Liver (tissue), 9 donors: ENCODE measurements at regions not wholly inside any gene's neighbourhood (a gene's known extent, or its start where the extent isn't known, plus 50 kb on each side); places are given as distances from the start of the nearest gene placed in this dataset. TPM values are rescaled to one million over a fixed set of nuclear protein-coding genes. Genes with fewer than 3 reads are reported as not detected.

Experiments used
- DNase-seq: peaks from one replicate; pipeline ENCODE4 v3.0.0-alpha.2; 2017; ENCODE audit warnings: low spot score
- H3K27ac ChIP-seq, 2 donors: one replicate each; pipeline ENCODE4 v1.7.0; 2013; ENCODE audit warnings: inconsistent platforms in 2 of 2, low read length in 2 of 2, control low read depth in 1 of 2, low read depth in 1 of 2, mild to moderate bottlenecking in 1 of 2
- H3K27me3 ChIP-seq, 4 donors: one replicate each; pipeline versions ENCODE4 v1.6.1 to v1.7.0; 2013; ENCODE audit warnings: low read length in 3 of 4, inconsistent platforms in 1 of 4, mild to moderate bottlenecking in 1 of 4, moderate library complexity in 1 of 4; ENCODE audit not compliant: control insufficient read depth in 4 of 4, insufficient read depth in 4 of 4
- H3K36me3 ChIP-seq, 4 donors: one replicate each; pipeline versions ENCODE4 v1.6.1 to v1.7.0; 2013; ENCODE audit warnings: low read length in 3 of 4, mild to moderate bottlenecking in 3 of 4, low read depth in 1 of 4, moderate library complexity in 1 of 4; ENCODE audit not compliant: control insufficient read depth in 4 of 4, insufficient read depth in 3 of 4
- H3K4me1 ChIP-seq, 4 donors: one replicate each; pipeline versions ENCODE4 v1.6.1 to v1.7.0; 2013; ENCODE audit warnings: low read length in 3 of 4, mild to moderate bottlenecking in 3 of 4, moderate library complexity in 1 of 4; ENCODE audit not compliant: control insufficient read depth in 4 of 4, insufficient read depth in 4 of 4
- H3K4me3 ChIP-seq, 3 donors: one replicate each; pipeline versions ENCODE4 v1.6.1 to v1.7.0; 2013; ENCODE audit warnings: low read length in 3 of 3, control low read depth in 1 of 3, low read depth in 1 of 3, mild to moderate bottlenecking in 1 of 3
- H3K9ac ChIP-seq, 2 donors: one replicate each; pipeline ENCODE4 v1.7.0; 2013; ENCODE audit warnings: low read length in 2 of 2, mild to moderate bottlenecking in 2 of 2, moderate library complexity in 2 of 2, control low read depth in 1 of 2, low read depth in 1 of 2
- H3K9me3 ChIP-seq, 4 donors: one replicate each; pipeline versions ENCODE4 v1.6.1 to v1.7.0; 2013; ENCODE audit warnings: low read length in 3 of 4; ENCODE audit not compliant: control insufficient read depth in 4 of 4
- EGR1 ChIP-seq, 2 donors: IDR thresholded peaks; 2 replicates each; pipeline ENCODE4 v1.6.1; 2016 to 2018; ENCODE audit warnings: antibody characterized with exemption in 2 of 2, low read depth in 2 of 2
- FOXA1 ChIP-seq: IDR thresholded peaks from 2 replicates; pipeline ENCODE4 v1.6.1; 2016; ENCODE audit warnings: antibody characterized with exemption
- FOXA2 ChIP-seq: IDR thresholded peaks from 2 replicates; pipeline ENCODE4 v1.6.1; 2016; ENCODE audit warnings: antibody characterized with exemption
- GABPA ChIP-seq, 2 donors: IDR thresholded peaks in 1 of 2; conservative IDR thresholded peaks in 1 of 2; 2 replicates each; pipeline ENCODE4 v1.6.1; 2016; ENCODE audit warnings: antibody characterized with exemption in 2 of 2, mild to moderate bottlenecking in 1 of 2, moderate library complexity in 1 of 2
- HNF4A ChIP-seq, 2 donors: conservative IDR thresholded peaks; 2 replicates each; pipeline ENCODE4 v1.6.1; 2016; ENCODE audit warnings: antibody characterized with exemption in 2 of 2, mild to moderate bottlenecking in 2 of 2
- HNF4G ChIP-seq: IDR thresholded peaks from 2 replicates; pipeline ENCODE4 v1.6.1; 2016; ENCODE audit warnings: antibody characterized with exemption
- JUND ChIP-seq, 2 donors: IDR thresholded peaks; 2 replicates each; pipeline ENCODE4 v1.6.1; 2016; ENCODE audit warnings: antibody characterized with exemption in 2 of 2
- NR2F2 ChIP-seq: IDR thresholded peaks from 2 replicates; pipeline ENCODE4 v1.6.1; 2016; ENCODE audit warnings: antibody characterized with exemption
- RAD21 ChIP-seq, 2 donors: IDR thresholded peaks; 2 replicates each; pipeline ENCODE4 v1.6.1; 2016; ENCODE audit warnings: antibody characterized with exemption in 2 of 2, mild to moderate bottlenecking in 2 of 2
- RXRA ChIP-seq, 2 donors: IDR thresholded peaks; 2 replicates each; pipeline ENCODE4 v1.6.1; 2017 to 2018; ENCODE audit warnings: antibody characterized with exemption in 2 of 2, mild to moderate bottlenecking in 1 of 2
- SP1 ChIP-seq: IDR thresholded peaks from 2 replicates; pipeline ENCODE4 v1.6.1; 2018; ENCODE audit warnings: antibody characterized with exemption, mild to moderate bottlenecking
- YY1 ChIP-seq: IDR thresholded peaks from 2 replicates; pipeline ENCODE4 v1.6.1; 2016; ENCODE audit warnings: antibody characterized with exemption, mild to moderate bottlenecking
- WGBS: extraction: QIAGEN DNeasy Blood & Tissue Kit; methylation state at CpG from one replicate; pipeline ENCODE4 v1.1.7; 2013; 5-methylcytosine and 5-hydroxymethylcytosine counted together
- small RNA-seq: library from RNA; depleted of rRNA; stranded (forward); fragments of <200 nt; gene quantifications from one replicate; pipeline ENCODE3, GENCODE V24; 2014
- TF ChIP-seq, protein P1 (sequence below): IDR thresholded peaks from 2 replicates; pipeline ENCODE4 v1.6.1; 2016; ENCODE audit warnings: antibody characterized with exemption, mild to moderate bottlenecking
- TF ChIP-seq, protein P2 (sequence below): IDR thresholded peaks from 2 replicates; pipeline ENCODE4 v1.6.1; 2016; ENCODE audit warnings: antibody characterized with exemption
- TF ChIP-seq, protein P3 (sequence below): fragments of 150-350 bp; IDR thresholded peaks from 2 replicates; pipeline ENCODE4 v1.5.1; 2017; ENCODE audit warnings: improper control_type of control experiment, low read depth, low read length; ENCODE audit not compliant: missing input control
- donor health status: healthy.
- donor health status: healthy.
- donor health status: healthy.
- donor health status: healthy.
- donor health status: healthy.

DNA sequence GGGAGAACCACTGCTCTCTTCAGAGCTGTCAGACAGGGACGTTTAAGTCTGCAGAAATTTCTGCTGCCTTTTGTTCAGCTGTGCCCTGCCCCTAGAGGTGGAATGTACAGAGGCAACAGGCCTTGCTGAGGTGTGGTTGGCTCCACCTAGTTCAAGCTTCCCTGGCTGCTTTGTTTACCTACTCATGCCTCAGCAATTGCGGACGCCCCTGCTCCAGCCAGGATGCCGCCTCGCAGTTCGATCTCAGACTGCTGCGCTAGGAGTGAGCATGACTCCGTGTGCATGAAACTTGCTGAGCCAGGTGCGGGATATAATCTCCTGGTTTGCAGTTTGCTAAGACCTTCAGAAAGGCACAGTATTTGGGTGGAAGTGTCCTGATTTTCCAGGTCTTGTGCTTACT, 70.9 kb downstream of the MAGEB5 start:
- Histone ChIP-seq H3K9me3 (peaks cover 0 to 5% (median 0%) of the 10 kb centered on the region in 4 donors), H3K9ac (no peak overlapping the region), H3K36me3 (no peaks in the 10 kb centered on the region), H3K4me1 (no peaks in the 10 kb centered on the region), H3K27me3 (no peaks in the 10 kb centered on the region), H3K27ac (no peak overlapping the region), H3K4me3 (no peak overlapping the region)
- TF ChIP-seq FOXA2 (no peak), HNF4A (conservative IDR thresholded peaks at IDR 0.05) (no peak), NR2F2 (no peak), GABPA (IDR thresholded peaks at IDR 0.05 in 1 of 2, conservative IDR thresholded peaks at IDR 0.05 in 1 of 2) (no peak), FOXA1 (no peak), RXRA (IDR thresholded peaks at IDR 0.05) (no peak), HNF4G (no peak), JUND (IDR thresholded peaks at IDR 0.05) (no peak), YY1 (no peak), RAD21 (IDR thresholded peaks at IDR 0.05) (no peak), SP1 (no peak), EGR1 (IDR thresholded peaks at IDR 0.05; ENCODE audit: low read depth in 2 of 2) (no peak)
- TF ChIP-seq, protein P1, sequence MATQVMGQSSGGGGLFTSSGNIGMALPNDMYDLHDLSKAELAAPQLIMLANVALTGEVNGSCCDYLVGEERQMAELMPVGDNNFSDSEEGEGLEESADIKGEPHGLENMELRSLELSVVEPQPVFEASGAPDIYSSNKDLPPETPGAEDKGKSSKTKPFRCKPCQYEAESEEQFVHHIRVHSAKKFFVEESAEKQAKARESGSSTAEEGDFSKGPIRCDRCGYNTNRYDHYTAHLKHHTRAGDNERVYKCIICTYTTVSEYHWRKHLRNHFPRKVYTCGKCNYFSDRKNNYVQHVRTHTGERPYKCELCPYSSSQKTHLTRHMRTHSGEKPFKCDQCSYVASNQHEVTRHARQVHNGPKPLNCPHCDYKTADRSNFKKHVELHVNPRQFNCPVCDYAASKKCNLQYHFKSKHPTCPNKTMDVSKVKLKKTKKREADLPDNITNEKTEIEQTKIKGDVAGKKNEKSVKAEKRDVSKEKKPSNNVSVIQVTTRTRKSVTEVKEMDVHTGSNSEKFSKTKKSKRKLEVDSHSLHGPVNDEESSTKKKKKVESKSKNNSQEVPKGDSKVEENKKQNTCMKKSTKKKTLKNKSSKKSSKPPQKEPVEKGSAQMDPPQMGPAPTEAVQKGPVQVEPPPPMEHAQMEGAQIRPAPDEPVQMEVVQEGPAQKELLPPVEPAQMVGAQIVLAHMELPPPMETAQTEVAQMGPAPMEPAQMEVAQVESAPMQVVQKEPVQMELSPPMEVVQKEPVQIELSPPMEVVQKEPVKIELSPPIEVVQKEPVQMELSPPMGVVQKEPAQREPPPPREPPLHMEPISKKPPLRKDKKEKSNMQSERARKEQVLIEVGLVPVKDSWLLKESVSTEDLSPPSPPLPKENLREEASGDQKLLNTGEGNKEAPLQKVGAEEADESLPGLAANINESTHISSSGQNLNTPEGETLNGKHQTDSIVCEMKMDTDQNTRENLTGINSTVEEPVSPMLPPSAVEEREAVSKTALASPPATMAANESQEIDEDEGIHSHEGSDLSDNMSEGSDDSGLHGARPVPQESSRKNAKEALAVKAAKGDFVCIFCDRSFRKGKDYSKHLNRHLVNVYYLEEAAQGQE = no peak
- TF ChIP-seq, protein P2, sequence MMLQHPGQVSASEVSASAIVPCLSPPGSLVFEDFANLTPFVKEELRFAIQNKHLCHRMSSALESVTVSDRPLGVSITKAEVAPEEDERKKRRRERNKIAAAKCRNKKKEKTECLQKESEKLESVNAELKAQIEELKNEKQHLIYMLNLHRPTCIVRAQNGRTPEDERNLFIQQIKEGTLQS = no peak
- TF ChIP-seq, protein P3, sequence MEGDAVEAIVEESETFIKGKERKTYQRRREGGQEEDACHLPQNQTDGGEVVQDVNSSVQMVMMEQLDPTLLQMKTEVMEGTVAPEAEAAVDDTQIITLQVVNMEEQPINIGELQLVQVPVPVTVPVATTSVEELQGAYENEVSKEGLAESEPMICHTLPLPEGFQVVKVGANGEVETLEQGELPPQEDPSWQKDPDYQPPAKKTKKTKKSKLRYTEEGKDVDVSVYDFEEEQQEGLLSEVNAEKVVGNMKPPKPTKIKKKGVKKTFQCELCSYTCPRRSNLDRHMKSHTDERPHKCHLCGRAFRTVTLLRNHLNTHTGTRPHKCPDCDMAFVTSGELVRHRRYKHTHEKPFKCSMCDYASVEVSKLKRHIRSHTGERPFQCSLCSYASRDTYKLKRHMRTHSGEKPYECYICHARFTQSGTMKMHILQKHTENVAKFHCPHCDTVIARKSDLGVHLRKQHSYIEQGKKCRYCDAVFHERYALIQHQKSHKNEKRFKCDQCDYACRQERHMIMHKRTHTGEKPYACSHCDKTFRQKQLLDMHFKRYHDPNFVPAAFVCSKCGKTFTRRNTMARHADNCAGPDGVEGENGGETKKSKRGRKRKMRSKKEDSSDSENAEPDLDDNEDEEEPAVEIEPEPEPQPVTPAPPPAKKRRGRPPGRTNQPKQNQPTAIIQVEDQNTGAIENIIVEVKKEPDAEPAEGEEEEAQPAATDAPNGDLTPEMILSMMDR = no peak
- WGBS = 87% methylated on average over 9 of the region's 9 CpGs
- no peak for DNase-seq

Small RNA genes lying in the stretch of these regions (small RNA-seq; reads per million reads assigned to genes)
- gene AC005345.1 (not detected), gene RF00019 (not detected), gene RNU1-142P (not detected)
